NT2/D1 (cell line): ENCODE measurements at regions not wholly inside any gene's neighbourhood (a gene's known extent, or its start where the extent isn't known, plus 50 kb on each side); places are given as distances from the start of the nearest gene placed in this dataset.

Experiments
- SUZ12 ChIP-seq: IDR thresholded peaks from 2 replicates; pipeline ENCODE4 v1.6.1; 2011; ENCODE audit not compliant: insufficient read length, insufficient read depth; ENCODE audit errors: extremely low read depth
- YY1 ChIP-seq: IDR thresholded peaks from 2 replicates; pipeline ENCODE4 v1.6.1; 2011; ENCODE audit not compliant: insufficient read length, insufficient read depth
- ZNF274 ChIP-seq: IDR thresholded peaks from 2 replicates; pipeline ENCODE4 v1.6.1; 2011; ENCODE audit warnings: mild to moderate bottlenecking, low read depth, low read length

DNA sequence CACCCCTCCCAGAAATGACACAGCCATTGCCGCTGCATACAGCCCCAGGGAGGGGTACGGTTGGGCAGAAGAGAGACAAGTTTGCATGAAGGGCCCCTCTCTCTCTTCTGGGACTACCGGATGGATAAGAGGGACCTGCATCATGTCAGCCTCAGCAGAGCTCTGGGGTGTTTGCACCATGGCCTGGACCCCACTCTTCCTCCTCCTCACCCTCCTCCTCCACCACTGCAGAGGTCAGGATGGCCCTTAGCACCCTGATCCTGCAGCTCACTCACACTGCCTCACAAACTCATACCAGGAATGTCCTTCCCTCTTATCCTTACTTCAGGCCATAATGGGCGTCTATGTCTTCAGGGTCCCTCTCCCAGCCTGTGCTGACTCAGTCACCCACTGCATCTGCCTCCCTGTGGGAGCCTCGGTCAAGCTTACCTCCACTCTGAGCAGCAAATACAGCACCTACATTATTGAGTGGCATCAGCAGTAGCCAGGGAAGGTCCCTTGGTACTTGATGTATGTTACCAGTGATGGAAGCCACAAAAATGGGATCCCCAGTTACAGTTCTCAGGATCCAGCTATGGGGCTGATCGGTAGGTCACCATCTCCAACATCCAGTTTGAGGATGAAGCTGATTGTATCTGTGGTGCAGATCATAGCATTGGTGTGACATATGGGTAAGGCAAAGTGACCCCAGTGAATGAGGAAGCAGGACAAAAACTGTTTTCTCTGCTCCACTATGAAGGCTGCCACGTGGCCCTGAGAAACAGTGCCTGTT lies 62.2 kb upstream of the VPREB1 start:
- TF ChIP-seq YY1 (no peak), ZNF274 (no peak), SUZ12 (no peak)
